ENCODE measurements at regions not wholly inside any gene's neighbourhood (a gene's known extent, or its start where the extent isn't known, plus 50 kb on each side); places are given as distances from the start of the nearest gene placed in this dataset.

DNA sequence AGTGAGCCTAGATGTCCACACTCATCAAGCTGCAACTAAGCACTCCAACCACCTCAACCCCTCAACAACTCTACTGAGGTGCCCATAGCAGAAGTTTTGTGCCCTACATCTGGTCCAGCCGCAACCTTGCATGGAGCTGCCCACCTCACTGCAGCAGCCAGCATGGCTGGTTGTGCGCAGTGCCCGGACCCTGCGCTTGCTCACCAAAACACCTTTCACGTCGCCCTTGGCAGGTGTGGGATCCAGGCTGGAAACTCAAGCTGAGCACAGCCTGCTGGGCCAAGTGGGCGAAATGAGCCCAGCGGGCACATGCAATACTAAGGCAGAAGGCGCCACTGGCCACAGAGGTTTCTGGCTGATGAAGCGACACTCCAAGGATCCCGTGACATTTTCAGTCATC is 902.4 kb downstream of the TBC1D32 start:
- POLR2A ChIA-PET: no interaction called here
- CTCF ChIA-PET: no interaction called here

DNA sequence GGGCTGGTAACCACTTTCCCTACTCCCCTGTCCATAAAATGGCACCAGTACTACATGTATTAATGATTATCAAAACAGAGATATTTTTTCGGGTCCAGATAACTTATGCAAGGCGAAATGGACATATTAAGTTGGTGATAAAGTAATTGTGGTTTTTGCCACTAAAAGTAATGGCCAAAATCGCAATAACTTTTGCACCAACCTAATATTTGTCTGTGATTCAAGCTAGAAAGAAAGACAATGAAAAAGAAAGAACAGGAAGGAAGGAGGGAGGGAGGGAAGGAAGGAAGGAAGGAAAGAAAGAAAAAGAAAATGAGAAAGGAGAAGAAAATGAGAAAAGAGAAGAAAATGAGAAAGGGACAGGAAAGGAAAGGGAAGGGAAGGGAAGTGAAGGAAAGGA is 922.9 kb downstream of the TBC1D32 start:
- DNase-seq: no peak
- Mint-ChIP-seq H3K4me1 (no peaks in the 10 kb centered on the region), H3K4me3 (no peak overlapping the region), H3K27ac (no peak overlapping the region), H3K36me3 (no peaks in the 10 kb centered on the region), H3K27me3 (no peaks in the 10 kb centered on the region), H3K9me3 (peaks cover 0 to 11% (median 0%) of the 10 kb centered on the region in 5 donors)
- Histone ChIP-seq H3K36me3 (ENCODE audit: insufficient read depth, low read length) (no peaks in the 10 kb centered on the region), H3K4me1 (ENCODE audit: insufficient read depth, low read length) (no peaks in the 10 kb centered on the region), H3K27me3 (ENCODE audit: insufficient read depth, low read length, poor library complexity, severe bottlenecking) (no peaks in the 10 kb centered on the region), H3K27ac (ENCODE audit: low read depth, low read length) (no peak overlapping the region), H3K4me3 (ENCODE audit: low read length) (no peak overlapping the region), H3K9me3 (ENCODE audit: low read length) (no peaks in the 10 kb centered on the region)
- POLR2A ChIA-PET: no interaction called here
- CTCF ChIA-PET: no interaction called here

More for the DNA sequence above, 902.4 kb downstream of the TBC1D32 start:
- H3K36me3 Mint-ChIP-seq: no peaks in the 10 kb centered on the region
- H3K4me3 Mint-ChIP-seq: no peak overlapping the region
- Histone ChIP-seq H3K36me3 (ENCODE audit: insufficient read depth, low read length) (no peaks in the 10 kb centered on the region), H3K4me3 (ENCODE audit: low read length) (no peak overlapping the region), H3K9me3 (ENCODE audit: low read length) (no peaks in the 10 kb centered on the region), H3K27ac (ENCODE audit: low read depth, low read length) (no peak overlapping the region), H3K27me3 (ENCODE audit: insufficient read depth, low read length, poor library complexity, severe bottlenecking) (no peaks in the 10 kb centered on the region), H3K4me1 (ENCODE audit: insufficient read depth, low read length) (no peaks in the 10 kb centered on the region)
- DNase-seq: no peak
- peaks cover 0 to 12% (median 8%) of the 10 kb centered on the region in 5 donors for H3K9me3 Mint-ChIP-seq
- no peaks in the 10 kb centered on the region for H3K27me3 Mint-ChIP-seq
- no peak overlapping the region for H3K27ac Mint-ChIP-seq
- H3K4me1 Mint-ChIP-seq: no peaks in the 10 kb centered on the region

- Histone ChIP-seq H3K4me1 (ENCODE audit: insufficient read depth, low read length) (no peaks in the 10 kb centered on the region), H3K36me3 (ENCODE audit: insufficient read depth, low read length) (no peaks in the 10 kb centered on the region), H3K27me3 (ENCODE audit: insufficient read depth, low read length, poor library complexity, severe bottlenecking) (no peaks in the 10 kb centered on the region), H3K4me3 (ENCODE audit: low read length) (no peak overlapping the region), H3K27ac (ENCODE audit: low read depth, low read length) (no peak overlapping the region), H3K9me3 (ENCODE audit: low read length) (no peaks in the 10 kb centered on the region)
- no peaks in the 10 kb centered on the region for H3K4me1 Mint-ChIP-seq
- H3K27me3 Mint-ChIP-seq: no peaks in the 10 kb centered on the region
- H3K27ac Mint-ChIP-seq: no peak overlapping the region
- no peaks in the 10 kb centered on the region for H3K36me3 Mint-ChIP-seq
- H3K9me3 Mint-ChIP-seq: peaks cover 0 to 11% (median 0%) of the 10 kb centered on the region in 5 donors
- no peak overlapping the region for H3K4me3 Mint-ChIP-seq
- DNase-seq: no peak
- CTCF ChIA-PET: no interaction called here
- POLR2A ChIA-PET: no interaction called here
Measured at GRCh38 chr6:120410586-120410985, 923.7 kb downstream of the TBC1D32 start.

- no peak overlapping the region for H3K27ac ChIP-seq (ENCODE audit: low read depth, low read length)
- no peaks in the 10 kb centered on the region for H3K4me1 ChIP-seq (ENCODE audit: insufficient read depth, low read length)
- no peaks in the 10 kb centered on the region for H3K36me3 ChIP-seq (ENCODE audit: insufficient read depth, low read length)
- H3K27me3 ChIP-seq (ENCODE audit: insufficient read depth, low read length, poor library complexity, severe bottlenecking): no peaks in the 10 kb centered on the region
- no peaks in the 10 kb centered on the region for H3K9me3 ChIP-seq (ENCODE audit: low read length)
- H3K27ac Mint-ChIP-seq: no peak overlapping the region
- CTCF ChIA-PET: no interaction called here
- H3K27me3 Mint-ChIP-seq: no peaks in the 10 kb centered on the region
- H3K4me3 ChIP-seq (ENCODE audit: low read length): no peak overlapping the region
- no peaks in the 10 kb centered on the region for H3K4me1 Mint-ChIP-seq
- POLR2A ChIA-PET: no interaction called here
- H3K36me3 Mint-ChIP-seq: no peaks in the 10 kb centered on the region
- DNase-seq: no peak
- no peak overlapping the region for H3K4me3 Mint-ChIP-seq
- peaks cover 0 to 7% (median 3%) of the 10 kb centered on the region in 5 donors for H3K9me3 Mint-ChIP-seq
Measured at GRCh38 chr6:120407696-120408095, 926.6 kb downstream of the TBC1D32 start.

DNA sequence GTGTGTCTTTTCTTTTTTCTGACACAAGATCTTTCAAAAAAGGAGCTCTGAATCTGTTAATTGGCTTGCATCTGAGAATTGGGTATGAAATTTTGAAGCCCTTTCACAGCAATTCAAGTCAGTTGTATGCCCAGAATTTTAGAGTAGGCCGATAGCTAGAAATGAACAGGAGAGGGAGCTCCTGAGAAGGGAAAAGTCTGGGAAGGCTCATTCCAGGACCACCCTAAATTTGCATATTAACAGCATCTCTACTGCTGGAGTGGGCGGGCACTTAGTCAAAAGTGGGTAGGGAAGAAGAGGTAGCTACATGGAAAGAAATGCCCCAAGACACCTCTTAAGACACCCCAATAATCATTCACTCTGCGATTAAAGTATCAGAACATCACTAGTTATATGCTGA is 928.3 kb downstream of the TBC1D32 start:
- POLR2A ChIA-PET: no interaction called here
- H3K9me3 Mint-ChIP-seq: peaks cover 0 to 6% (median 3%) of the 10 kb centered on the region in 5 donors
- H3K36me3 Mint-ChIP-seq: no peaks in the 10 kb centered on the region

GRCh38 chr6:120395784-120396183 is 938.5 kb downstream of the TBC1D32 start:
- Mint-ChIP-seq H3K9me3 (peaks cover 0 to 11% (median 0%) of the 10 kb centered on the region in 5 donors), H3K36me3 (no peaks in the 10 kb centered on the region), H3K4me3 (no peak overlapping the region), H3K4me1 (no peaks in the 10 kb centered on the region), H3K27me3 (no peaks in the 10 kb centered on the region), H3K27ac (no peak overlapping the region)
- ChIA-PET POLR2A (no interaction called here), CTCF (no interaction called here)
- Histone ChIP-seq H3K27me3 (ENCODE audit: insufficient read depth, low read length, poor library complexity, severe bottlenecking) (no peaks in the 10 kb centered on the region), H3K4me1 (ENCODE audit: insufficient read depth, low read length) (no peaks in the 10 kb centered on the region), H3K4me3 (ENCODE audit: low read length) (no peak overlapping the region), H3K36me3 (ENCODE audit: insufficient read depth, low read length) (no peaks in the 10 kb centered on the region), H3K9me3 (ENCODE audit: low read length) (no peaks in the 10 kb centered on the region), H3K27ac (ENCODE audit: low read depth, low read length) (no peak overlapping the region)
- DNase-seq: no peak

More for the DNA sequence above, 928.3 kb downstream of the TBC1D32 start:
- CTCF ChIA-PET: interaction anchor here (1.2 kb wide), 1 partner anchor 9 kb away, joined by 3 read pairs; no protein-coding TSS in a partner anchor
- Mint-ChIP-seq H3K27ac (no peak overlapping the region), H3K4me3 (no peak overlapping the region), H3K4me1 (no peaks in the 10 kb centered on the region), H3K27me3 (no peaks in the 10 kb centered on the region)
- no peak overlapping the region for H3K4me3 ChIP-seq (ENCODE audit: low read length)
- H3K27me3 ChIP-seq (ENCODE audit: insufficient read depth, low read length, poor library complexity, severe bottlenecking): no peaks in the 10 kb centered on the region
- H3K27ac ChIP-seq (ENCODE audit: low read depth, low read length): no peak overlapping the region
- H3K9me3 ChIP-seq (ENCODE audit: low read length): no peaks in the 10 kb centered on the region
- H3K36me3 ChIP-seq (ENCODE audit: insufficient read depth, low read length): no peaks in the 10 kb centered on the region
- no peak for DNase-seq
- H3K4me1 ChIP-seq (ENCODE audit: insufficient read depth, low read length): no peaks in the 10 kb centered on the region

DNA sequence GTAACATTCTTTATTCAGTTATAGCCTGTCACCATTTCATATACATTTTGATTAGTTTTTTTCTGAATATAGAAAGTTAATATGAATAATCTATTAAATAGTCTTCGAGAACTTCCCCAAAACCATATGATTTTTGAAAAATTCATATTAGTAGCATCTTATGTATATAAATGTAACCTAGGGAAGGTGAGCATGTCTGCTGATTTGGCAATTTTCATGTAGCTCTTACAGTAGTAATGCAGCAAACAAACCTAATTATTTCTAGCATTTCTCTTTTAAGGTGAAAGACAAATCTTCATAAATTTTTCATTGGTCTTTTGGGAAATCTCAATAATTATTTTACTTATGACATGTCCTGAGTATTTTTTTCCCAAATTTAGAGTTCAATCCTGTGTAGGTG is 939.0 kb downstream of the TBC1D32 start:
- ChIA-PET CTCF (no interaction called here), POLR2A (no interaction called here)
- Mint-ChIP-seq H3K36me3 (no peaks in the 10 kb centered on the region), H3K4me3 (no peak overlapping the region), H3K4me1 (no peaks in the 10 kb centered on the region), H3K9me3 (peaks cover 0 to 8% (median 0%) of the 10 kb centered on the region in 5 donors), H3K27ac (no peak overlapping the region), H3K27me3 (no peaks in the 10 kb centered on the region)
- H3K4me3 ChIP-seq (ENCODE audit: low read length): no peak overlapping the region
- no peaks in the 10 kb centered on the region for H3K9me3 ChIP-seq (ENCODE audit: low read length)
- no peaks in the 10 kb centered on the region for H3K4me1 ChIP-seq (ENCODE audit: insufficient read depth, low read length)
- no peaks in the 10 kb centered on the region for H3K36me3 ChIP-seq (ENCODE audit: insufficient read depth, low read length)
- H3K27me3 ChIP-seq (ENCODE audit: insufficient read depth, low read length, poor library complexity, severe bottlenecking): no peaks in the 10 kb centered on the region
- DNase-seq: no peak
- H3K27ac ChIP-seq (ENCODE audit: low read depth, low read length): no peak overlapping the region

- Histone ChIP-seq H3K9me3 (ENCODE audit: low read length) (no peaks in the 10 kb centered on the region), H3K4me1 (ENCODE audit: insufficient read depth, low read length) (no peaks in the 10 kb centered on the region), H3K27ac (ENCODE audit: low read depth, low read length) (no peak overlapping the region), H3K27me3 (ENCODE audit: insufficient read depth, low read length, poor library complexity, severe bottlenecking) (no peaks in the 10 kb centered on the region), H3K4me3 (ENCODE audit: low read length) (no peak overlapping the region), H3K36me3 (ENCODE audit: insufficient read depth, low read length) (no peaks in the 10 kb centered on the region)
- H3K9me3 Mint-ChIP-seq: peaks cover 0 to 6% (median 0%) of the 10 kb centered on the region in 5 donors
- no peak overlapping the region for H3K4me3 Mint-ChIP-seq
- DNase-seq: no peak
- H3K36me3 Mint-ChIP-seq: no peaks in the 10 kb centered on the region
- H3K27me3 Mint-ChIP-seq: no peaks in the 10 kb centered on the region
- no peak overlapping the region for H3K27ac Mint-ChIP-seq
- ChIA-PET POLR2A (no interaction called here), CTCF (no interaction called here)
- no peaks in the 10 kb centered on the region for H3K4me1 Mint-ChIP-seq
Measured at GRCh38 chr6:120392941-120393340, 941.3 kb downstream of the TBC1D32 start.

GRCh38 chr6:120384671-120385070 is 949.6 kb downstream of the TBC1D32 start:
- H3K4me1 Mint-ChIP-seq: no peaks in the 10 kb centered on the region
- no peaks in the 10 kb centered on the region for H3K27me3 Mint-ChIP-seq
- ChIA-PET CTCF (no interaction called here), POLR2A (no interaction called here)
- Histone ChIP-seq H3K4me3 (ENCODE audit: low read length) (no peak overlapping the region), H3K27me3 (ENCODE audit: insufficient read depth, low read length, poor library complexity, severe bottlenecking) (no peaks in the 10 kb centered on the region), H3K27ac (ENCODE audit: low read depth, low read length) (no peak overlapping the region), H3K4me1 (ENCODE audit: insufficient read depth, low read length) (no peaks in the 10 kb centered on the region), H3K9me3 (ENCODE audit: low read length) (no peaks in the 10 kb centered on the region), H3K36me3 (ENCODE audit: insufficient read depth, low read length) (no peaks in the 10 kb centered on the region)
- H3K27ac Mint-ChIP-seq: no peak overlapping the region
- no peak for DNase-seq
- H3K4me3 Mint-ChIP-seq: no peak overlapping the region
- H3K36me3 Mint-ChIP-seq: no peaks in the 10 kb centered on the region
- H3K9me3 Mint-ChIP-seq: peaks cover 0 to 4% (median 0%) of the 10 kb centered on the region in 5 donors

All from CD8-positive, alpha-beta memory T cell (primary cell).